GM12878 (cell line): ENCODE measurements at regions not wholly inside any gene's neighbourhood (a gene's known extent, or its start where the extent isn't known, plus 50 kb on each side); places are given as distances from the start of the nearest gene placed in this dataset.

Source experiments
- ATAC-seq: fragments of 200-7000 bp; cut with Tn5 transposase; 3 replicates; pipeline ENCODE4 v1.9.1; 2020; ENCODE audit warnings: mild to moderate bottlenecking, moderate library complexity
- BruUV-seq: library from RNA; stranded (reverse); fragments of 400-500 nt; replicated peaks from 2 replicates; lab custom pipeline; 2021; lab: Mats Ljungman, UMichigan
- CTCF ChIA-PET: fragments of 300-600 bp; sonication (Branson Sonifier 250); formaldehyde crosslinking; extraction: SDS; loops from one replicate; lab custom pipeline; 2021; ENCODE audit warnings: inconsistent platforms; lab: Yijun Ruan, JAX
- POLR2A ChIA-PET: fragments of 350-600 bp; formaldehyde crosslinking; extraction: SDS; loops from one replicate; lab custom pipeline; 2021; ENCODE audit warnings: inconsistent platforms; lab: Charles Lee
- RAD21 ChIA-PET: fragments of 300-600 bp; sonication (Branson Sonifier 250); formaldehyde crosslinking; loops from one replicate; lab custom pipeline; 2023; ENCODE audit warnings: antibody characterized with exemption; ENCODE audit not compliant: unreplicated experiment; lab: Charles Lee
- SMC1A ChIA-PET: fragments of 300-600 bp; sonication (Branson Sonifier 250); formaldehyde crosslinking; loops from one replicate; lab custom pipeline; 2023; ENCODE audit not compliant: unreplicated experiment, uncharacterized antibody; lab: Charles Lee
- DNase-seq: peaks from one replicate; pipeline ENCODE4 v3.0.0-alpha.2; 2011; ENCODE audit warnings: low read depth, low spot score
- FAIRE-seq: peaks from 3 replicates; lab custom pipeline; 2011; peaks lifted over from hg19 to GRCh38; lab: Jason Lieb, UNC
- H2AFZ ChIP-seq: 2 replicates; pipeline ENCODE4 v1.6.0; 2011; ENCODE audit warnings: low read depth, low read length, control low read depth; ENCODE audit not compliant: control insufficient read depth
- H3K27ac ChIP-seq: 2 replicates; pipeline ENCODE4 v1.5.1; 2011; ENCODE audit warnings: control low read depth; ENCODE audit not compliant: control insufficient read depth, insufficient read depth
- H3K27me3 ChIP-seq, 2 experiments: replicated peaks in 1 of 2; 2 replicates each; pipeline versions ENCODE4 v1.6.0 to v1.6.1; 2011; ENCODE audit warnings: low read length in 1 of 2; ENCODE audit not compliant: control insufficient read depth in 2 of 2, insufficient read depth in 2 of 2
- H3K36me3 ChIP-seq, 2 experiments: 2 replicates each; pipeline ENCODE4 v1.5.1; 2011; ENCODE audit warnings: low read length in 1 of 2; ENCODE audit not compliant: control insufficient read depth in 2 of 2, insufficient read depth in 2 of 2
- H3K4me1 ChIP-seq: 2 replicates; pipeline ENCODE4 v1.6.1; 2011; ENCODE audit warnings: mild to moderate bottlenecking, low read length, moderate library complexity, mixed read lengths; ENCODE audit not compliant: control insufficient read depth, insufficient read depth
- H3K4me2 ChIP-seq: 2 replicates; pipeline ENCODE4 v1.6.0; 2011; ENCODE audit warnings: control low read depth; ENCODE audit not compliant: control insufficient read depth, insufficient read depth
- H3K4me3 ChIP-seq: fragments of 200-600 bp; sonication (generic); 2 replicates; pipeline ENCODE4 v1.5.1; 2016
- H3K79me2 ChIP-seq: 2 replicates; pipeline ENCODE4 v1.6.0; 2011; ENCODE audit warnings: low read length; ENCODE audit not compliant: control insufficient read depth, insufficient read depth
- H3K9ac ChIP-seq: 2 replicates; pipeline ENCODE4 v1.8.0; 2011; ENCODE audit warnings: low read length, control low read depth, mixed read lengths; ENCODE audit not compliant: control insufficient read depth, insufficient read depth
- H3K9me3 ChIP-seq: replicated peaks from 3 replicates; pipeline ENCODE4 v1.5.1; 2011; ENCODE audit warnings: mild to moderate bottlenecking, low read length; ENCODE audit not compliant: control insufficient read depth, insufficient read depth
- H4K20me1 ChIP-seq: 2 replicates; pipeline ENCODE4 v1.6.0; 2011; ENCODE audit not compliant: control insufficient read depth, insufficient read depth
- BRCA1 ChIP-seq: IDR thresholded peaks from 2 replicates; pipeline ENCODE4 v1.6.1; 2011; ENCODE audit warnings: low read depth, low read length, improper control_type of control experiment
- CHD1 ChIP-seq: IDR thresholded peaks from 2 replicates; pipeline ENCODE4 v1.6.1; 2012; ENCODE audit warnings: low read depth, low read length, improper control_type of control experiment
- CREB1 ChIP-seq: IDR thresholded peaks from 2 replicates; pipeline ENCODE4 v1.6.1; 2012; ENCODE audit warnings: low read depth, mild to moderate bottlenecking, inconsistent platforms
- EZH2 ChIP-seq: IDR thresholded peaks from 2 replicates; pipeline ENCODE4 v1.6.1; 2012; ENCODE audit warnings: low read depth, mild to moderate bottlenecking, control low read depth, inconsistent platforms, low read length, borderline replicate concordance; ENCODE audit not compliant: control insufficient read depth
- GATAD2B ChIP-seq: fragments of 450-650 bp; conservative IDR thresholded peaks from 2 replicates; pipeline ENCODE4 v1.6.1; 2017; ENCODE audit warnings: low read depth, mild to moderate bottlenecking, moderate library complexity
- MTA2 ChIP-seq: fragments of 450-650 bp; IDR thresholded peaks from 2 replicates; pipeline ENCODE4 v1.6.1; 2016; ENCODE audit warnings: low read depth, mild to moderate bottlenecking, moderate library complexity
- NFXL1 ChIP-seq: fragments of 450-650 bp; IDR thresholded peaks from 2 replicates; pipeline ENCODE4 v1.6.1; 2017; ENCODE audit warnings: antibody characterized with exemption, mild to moderate bottlenecking, borderline replicate concordance
- SIN3A ChIP-seq: IDR thresholded peaks from 2 replicates; pipeline ENCODE4 v1.6.1; 2012; ENCODE audit warnings: low read depth, low read length, improper control_type of control experiment
- SMC3 ChIP-seq: IDR thresholded peaks from 2 replicates; pipeline ENCODE4 v1.6.1; 2011; ENCODE audit warnings: low read length, improper control_type of control experiment, borderline replicate concordance
- TCF7 ChIP-seq: IDR thresholded peaks from 2 replicates; pipeline ENCODE4 v1.6.1; 2014; ENCODE audit warnings: antibody characterized with exemption, borderline replicate concordance
- WRNIP1 ChIP-seq: IDR thresholded peaks from 2 replicates; pipeline ENCODE4 v1.6.1; 2011; ENCODE audit warnings: low read depth, low read length, improper control_type of control experiment, borderline replicate concordance
- ZSCAN29 ChIP-seq: fragments of 450-650 bp; IDR thresholded peaks from 2 replicates; pipeline ENCODE4 v1.6.1; 2017; ENCODE audit warnings: mild to moderate bottlenecking, moderate library complexity
- WGBS: methylation state at CpG from one replicate; pipeline ENCODE4 v1.1.6; 2016; ENCODE audit warnings: low lambda C conversion rate; ENCODE audit not compliant: insufficient replicate concordance, insufficient coverage; ENCODE audit errors: missing lambda C conversion rate; 5-methylcytosine and 5-hydroxymethylcytosine counted together
- in situ Hi-C: fragments of 300-500 bp; cut with MboI; formaldehyde crosslinking; loops from 9 replicates; pipeline ENCODE4 v1.14.3; 2018; ENCODE audit warnings: mixed read lengths
- intact Hi-C: fragments of 100-400 bp; cut with micrococcal nuclease; formaldehyde crosslinking; loops from one replicate; pipeline ENCODE4 v1.14.2; 2022; ENCODE audit not compliant: unreplicated experiment
- TF ChIP-seq, protein P1 (sequence below): IDR thresholded peaks from 2 replicates; pipeline ENCODE4 v1.6.1; 2012; ENCODE audit warnings: mild to moderate bottlenecking, low read depth, low read length
- TF ChIP-seq, protein P2 (sequence below): IDR thresholded peaks from 2 replicates; pipeline ENCODE4 v1.6.1; 2011; ENCODE audit warnings: low read depth, mild to moderate bottlenecking, low read length, moderate library complexity, borderline replicate concordance; ENCODE audit errors: extremely low read depth
- TF ChIP-seq, protein P3 (sequence below): fragments of 450-650 bp; IDR thresholded peaks from 2 replicates; pipeline ENCODE4 v1.6.1; 2017; ENCODE audit warnings: mild to moderate bottlenecking, moderate library complexity

DNA sequence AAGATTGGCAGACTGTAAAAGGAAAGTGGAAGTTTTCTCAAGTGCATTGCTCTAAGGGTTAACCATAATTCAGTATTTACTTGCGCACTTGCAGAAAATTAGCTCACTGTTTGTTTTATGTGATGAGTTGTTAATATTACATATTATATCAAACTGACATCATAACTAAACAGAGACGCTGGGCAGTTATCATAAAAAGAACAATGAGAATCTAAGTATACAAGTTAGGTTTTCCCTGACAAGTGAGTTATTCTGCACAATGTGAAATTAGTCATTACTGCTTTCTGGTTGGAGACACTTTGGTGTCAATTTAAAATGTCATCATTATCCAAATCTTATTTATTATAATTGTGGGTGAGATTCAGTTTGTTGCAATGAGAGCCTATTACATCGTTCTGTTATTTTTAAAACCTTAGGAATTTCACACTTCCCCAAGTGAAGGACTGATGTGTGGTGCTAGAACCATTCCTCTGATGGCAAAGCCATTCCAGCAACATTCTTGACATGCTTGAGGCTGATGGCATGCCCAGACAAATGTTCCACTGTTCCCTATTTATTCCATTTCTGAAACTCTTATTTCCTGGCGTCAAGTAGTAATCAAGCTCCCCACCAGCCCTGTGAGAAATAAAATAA, 90.1 kb upstream of the FLRT2 start:
- BruUV-seq: no TSS peak
- Histone ChIP-seq H3K79me2 (no peaks in the 10 kb centered on the region), H4K20me1 (no peaks in the 10 kb centered on the region), H3K4me1 (no peaks in the 10 kb centered on the region), H3K27ac (no peak overlapping the region), H3K9me3 (no peaks in the 10 kb centered on the region), H3K4me3 (no peak overlapping the region), H3K27me3 (no peaks in the 10 kb centered on the region)
- no peak for DNase-seq
- in situ Hi-C loops: no loop called here
- WGBS: 33% methylated on average over 4 of the region's 4 CpGs
- POLR2A ChIA-PET: interaction anchor here (0.7 kb wide), 1 partner anchor 295 kb away, joined by 6 read pairs; no protein-coding TSS in a partner anchor
- CTCF ChIA-PET: no interaction called here
- TF ChIP-seq CREB1 (no peak), CHD1 (no peak), GATAD2B (no peak), SIN3A (no peak), BRCA1 (no peak), SMC3 (no peak), ZSCAN29 (no peak), MTA2 (no peak), TCF7 (no peak), EZH2 (no peak), NFXL1 (no peak), WRNIP1 (no peak)
- TF ChIP-seq, protein P1, sequence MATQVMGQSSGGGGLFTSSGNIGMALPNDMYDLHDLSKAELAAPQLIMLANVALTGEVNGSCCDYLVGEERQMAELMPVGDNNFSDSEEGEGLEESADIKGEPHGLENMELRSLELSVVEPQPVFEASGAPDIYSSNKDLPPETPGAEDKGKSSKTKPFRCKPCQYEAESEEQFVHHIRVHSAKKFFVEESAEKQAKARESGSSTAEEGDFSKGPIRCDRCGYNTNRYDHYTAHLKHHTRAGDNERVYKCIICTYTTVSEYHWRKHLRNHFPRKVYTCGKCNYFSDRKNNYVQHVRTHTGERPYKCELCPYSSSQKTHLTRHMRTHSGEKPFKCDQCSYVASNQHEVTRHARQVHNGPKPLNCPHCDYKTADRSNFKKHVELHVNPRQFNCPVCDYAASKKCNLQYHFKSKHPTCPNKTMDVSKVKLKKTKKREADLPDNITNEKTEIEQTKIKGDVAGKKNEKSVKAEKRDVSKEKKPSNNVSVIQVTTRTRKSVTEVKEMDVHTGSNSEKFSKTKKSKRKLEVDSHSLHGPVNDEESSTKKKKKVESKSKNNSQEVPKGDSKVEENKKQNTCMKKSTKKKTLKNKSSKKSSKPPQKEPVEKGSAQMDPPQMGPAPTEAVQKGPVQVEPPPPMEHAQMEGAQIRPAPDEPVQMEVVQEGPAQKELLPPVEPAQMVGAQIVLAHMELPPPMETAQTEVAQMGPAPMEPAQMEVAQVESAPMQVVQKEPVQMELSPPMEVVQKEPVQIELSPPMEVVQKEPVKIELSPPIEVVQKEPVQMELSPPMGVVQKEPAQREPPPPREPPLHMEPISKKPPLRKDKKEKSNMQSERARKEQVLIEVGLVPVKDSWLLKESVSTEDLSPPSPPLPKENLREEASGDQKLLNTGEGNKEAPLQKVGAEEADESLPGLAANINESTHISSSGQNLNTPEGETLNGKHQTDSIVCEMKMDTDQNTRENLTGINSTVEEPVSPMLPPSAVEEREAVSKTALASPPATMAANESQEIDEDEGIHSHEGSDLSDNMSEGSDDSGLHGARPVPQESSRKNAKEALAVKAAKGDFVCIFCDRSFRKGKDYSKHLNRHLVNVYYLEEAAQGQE: no peak
- TF ChIP-seq, protein P2, sequence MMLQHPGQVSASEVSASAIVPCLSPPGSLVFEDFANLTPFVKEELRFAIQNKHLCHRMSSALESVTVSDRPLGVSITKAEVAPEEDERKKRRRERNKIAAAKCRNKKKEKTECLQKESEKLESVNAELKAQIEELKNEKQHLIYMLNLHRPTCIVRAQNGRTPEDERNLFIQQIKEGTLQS: no peak
- TF ChIP-seq, protein P3, sequence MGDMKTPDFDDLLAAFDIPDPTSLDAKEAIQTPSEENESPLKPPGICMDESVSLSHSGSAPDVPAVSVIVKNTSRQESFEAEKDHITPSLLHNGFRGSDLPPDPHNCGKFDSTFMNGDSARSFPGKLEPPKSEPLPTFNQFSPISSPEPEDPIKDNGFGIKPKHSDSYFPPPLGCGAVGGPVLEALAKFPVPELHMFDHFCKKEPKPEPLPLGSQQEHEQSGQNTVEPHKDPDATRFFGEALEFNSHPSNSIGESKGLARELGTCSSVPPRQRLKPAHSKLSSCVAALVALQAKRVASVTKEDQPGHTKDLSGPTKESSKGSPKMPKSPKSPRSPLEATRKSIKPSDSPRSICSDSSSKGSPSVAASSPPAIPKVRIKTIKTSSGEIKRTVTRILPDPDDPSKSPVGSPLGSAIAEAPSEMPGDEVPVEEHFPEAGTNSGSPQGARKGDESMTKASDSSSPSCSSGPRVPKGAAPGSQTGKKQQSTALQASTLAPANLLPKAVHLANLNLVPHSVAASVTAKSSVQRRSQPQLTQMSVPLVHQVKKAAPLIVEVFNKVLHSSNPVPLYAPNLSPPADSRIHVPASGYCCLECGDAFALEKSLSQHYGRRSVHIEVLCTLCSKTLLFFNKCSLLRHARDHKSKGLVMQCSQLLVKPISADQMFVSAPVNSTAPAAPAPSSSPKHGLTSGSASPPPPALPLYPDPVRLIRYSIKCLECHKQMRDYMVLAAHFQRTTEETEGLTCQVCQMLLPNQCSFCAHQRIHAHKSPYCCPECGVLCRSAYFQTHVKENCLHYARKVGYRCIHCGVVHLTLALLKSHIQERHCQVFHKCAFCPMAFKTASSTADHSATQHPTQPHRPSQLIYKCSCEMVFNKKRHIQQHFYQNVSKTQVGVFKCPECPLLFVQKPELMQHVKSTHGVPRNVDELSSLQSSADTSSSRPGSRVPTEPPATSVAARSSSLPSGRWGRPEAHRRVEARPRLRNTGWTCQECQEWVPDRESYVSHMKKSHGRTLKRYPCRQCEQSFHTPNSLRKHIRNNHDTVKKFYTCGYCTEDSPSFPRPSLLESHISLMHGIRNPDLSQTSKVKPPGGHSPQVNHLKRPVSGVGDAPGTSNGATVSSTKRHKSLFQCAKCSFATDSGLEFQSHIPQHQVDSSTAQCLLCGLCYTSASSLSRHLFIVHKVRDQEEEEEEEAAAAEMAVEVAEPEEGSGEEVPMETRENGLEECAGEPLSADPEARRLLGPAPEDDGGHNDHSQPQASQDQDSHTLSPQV: no peak
- TF ChIP-seq, all 136 proteins: peak for 0
- intact Hi-C loops: no loop called here
- SMC1A ChIA-PET: no interaction called here
- H3K9ac ChIP-seq: no peak overlapping the region
- H3K4me2 ChIP-seq: no peak overlapping the region
- H3K36me3 ChIP-seq: no peaks in the 10 kb centered on the region
- no peak overlapping the region for H2AFZ ChIP-seq
- RAD21 ChIA-PET: no interaction called here
- ATAC-seq: no peak
- no peak for FAIRE-seq
